HG03565 (cell line): ENCODE measurements at regions not wholly inside any gene's neighbourhood (a gene's known extent, or its start where the extent isn't known, plus 50 kb on each side); places are given as distances from the start of the nearest gene placed in this dataset.

Experiments used
- ATAC-seq: cut with Tn5 transposase; IDR thresholded peaks from one replicate; pipeline ENCODE4 v1.9.1; 2021; ENCODE audit warnings: mild to moderate bottlenecking, moderate library complexity; ENCODE audit not compliant: unreplicated experiment

GRCh38 chr15:77557564-77557963 is 75.1 kb downstream of the LINGO1 start:
- ATAC-seq: no peak

- no peak for ATAC-seq
Observed at GRCh38 chr15:77557144-77557543, 75.6 kb downstream of the LINGO1 start.

DNA sequence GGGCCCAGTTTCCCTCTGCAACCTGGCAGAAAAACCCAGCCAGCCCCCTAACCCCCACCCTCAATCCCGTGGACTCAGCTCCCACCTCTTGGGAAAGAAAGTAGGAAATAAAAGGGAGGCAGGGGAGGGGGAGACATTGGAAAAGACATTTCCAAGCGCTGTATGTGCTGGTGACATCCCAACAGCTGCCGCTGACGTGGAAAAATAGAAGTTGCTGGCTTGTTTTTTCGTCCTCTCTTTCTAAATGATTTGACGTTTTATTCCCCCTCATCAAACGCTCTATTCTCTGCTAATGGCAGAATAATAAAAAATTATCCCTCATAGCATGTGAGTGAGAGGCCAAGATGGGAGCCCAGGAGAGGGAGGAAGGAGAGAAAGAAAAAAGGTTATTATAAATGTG is 76.1 kb downstream of the LINGO1 start:
- no peak for ATAC-seq

DNA sequence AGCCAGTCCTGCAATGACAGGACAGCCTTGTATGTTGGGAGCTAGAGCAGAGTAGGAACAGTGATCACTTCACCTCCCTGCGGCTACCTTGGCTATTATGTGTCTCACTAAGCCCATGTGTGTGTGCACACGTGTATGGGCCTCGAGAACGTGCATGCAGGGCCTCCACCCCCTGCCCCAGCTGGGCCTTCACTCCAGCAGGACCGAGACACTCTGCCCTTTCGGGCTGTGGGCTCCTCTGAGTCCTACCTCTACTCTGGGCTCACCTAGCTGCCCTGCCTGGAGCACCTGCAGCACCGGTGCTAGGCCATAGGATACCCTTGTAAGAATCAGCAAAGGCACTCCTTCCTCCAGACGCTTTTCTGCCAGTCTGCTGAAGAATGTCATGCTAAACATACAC is 77.5 kb downstream of the LINGO1 start:
- ATAC-seq: no peak

DNA sequence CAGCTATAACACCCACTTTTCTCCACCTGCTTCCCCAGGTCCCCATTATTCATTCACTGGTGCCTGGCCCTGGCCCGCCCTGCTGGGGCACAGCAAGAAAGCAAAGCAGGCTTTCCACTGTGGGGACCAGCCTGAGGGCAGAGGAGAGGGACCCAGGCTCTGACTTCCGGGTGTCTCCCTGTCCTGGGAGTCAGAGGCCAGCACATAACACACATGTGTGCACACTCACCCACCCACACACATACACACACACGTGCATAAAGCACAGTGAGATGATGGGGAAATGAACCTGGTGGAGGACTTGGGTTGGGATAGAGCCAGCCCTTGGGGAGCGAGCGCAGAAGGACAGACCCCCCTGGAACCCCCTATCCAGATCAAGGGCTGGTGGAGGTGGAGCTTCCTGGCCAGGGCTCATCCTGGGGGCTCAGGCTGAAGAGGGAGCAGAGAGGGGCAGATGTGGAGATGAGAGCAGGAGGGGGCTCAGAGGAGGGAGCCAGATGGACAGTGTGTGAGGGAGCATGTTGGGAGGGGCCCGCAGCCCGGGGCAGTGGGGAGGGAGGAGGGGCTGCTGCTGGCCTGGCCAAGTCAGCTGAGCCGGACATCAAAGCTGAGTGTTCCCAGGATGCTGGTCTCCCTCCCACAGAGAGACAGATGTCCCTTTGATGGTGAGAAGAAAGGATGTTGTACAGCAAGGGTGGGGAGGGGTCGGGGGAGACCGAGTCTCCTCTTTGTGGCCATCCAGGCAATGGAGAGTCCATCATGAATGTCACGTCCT is 78.2 kb downstream of the LINGO1 start:
- ATAC-seq: no peak

GRCh38 chr15:77553695-77554094 is 79.0 kb downstream of the LINGO1 start:
- ATAC-seq: no peak

DNA sequence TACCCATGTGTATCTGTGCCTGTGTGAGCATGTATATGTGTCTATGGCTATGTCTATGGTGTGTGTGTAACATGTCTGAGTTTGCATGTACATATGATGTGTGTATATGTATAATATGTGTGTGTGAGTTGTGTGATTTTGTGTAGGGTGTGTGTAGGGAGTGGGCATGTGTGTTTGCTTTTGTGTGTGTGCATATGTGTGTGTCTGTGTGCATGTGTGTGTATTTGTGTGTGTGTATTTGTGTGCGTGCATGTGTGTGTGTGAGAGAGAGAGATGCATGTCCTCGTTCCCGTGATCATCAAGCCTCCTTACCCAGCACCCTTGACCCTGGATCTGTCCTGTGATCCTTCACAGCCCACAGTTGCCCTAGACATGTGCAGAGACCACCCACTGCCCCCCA is 79.5 kb downstream of the LINGO1 start:
- ATAC-seq: no peak

DNA sequence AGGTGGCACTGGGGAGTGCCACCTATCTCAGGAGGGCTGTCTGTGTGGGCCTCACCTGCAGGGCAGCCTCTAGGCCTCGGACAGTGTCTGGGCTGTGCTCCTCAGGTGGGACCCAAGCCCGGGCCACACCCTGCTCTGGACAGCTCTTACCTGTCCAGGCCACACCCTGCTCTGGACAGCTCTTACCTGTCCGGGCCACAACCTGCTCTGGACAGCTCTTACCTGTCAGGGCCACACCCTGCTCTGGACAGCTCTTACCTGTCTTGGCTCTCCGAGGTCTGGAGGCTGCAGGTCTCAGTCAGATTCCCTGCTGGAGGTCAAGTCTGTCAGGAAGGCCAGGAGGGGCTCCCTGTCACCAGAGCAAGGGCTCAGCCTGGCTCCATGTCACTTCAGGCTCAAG is 80.6 kb downstream of the LINGO1 start:
- ATAC-seq: no peak

DNA sequence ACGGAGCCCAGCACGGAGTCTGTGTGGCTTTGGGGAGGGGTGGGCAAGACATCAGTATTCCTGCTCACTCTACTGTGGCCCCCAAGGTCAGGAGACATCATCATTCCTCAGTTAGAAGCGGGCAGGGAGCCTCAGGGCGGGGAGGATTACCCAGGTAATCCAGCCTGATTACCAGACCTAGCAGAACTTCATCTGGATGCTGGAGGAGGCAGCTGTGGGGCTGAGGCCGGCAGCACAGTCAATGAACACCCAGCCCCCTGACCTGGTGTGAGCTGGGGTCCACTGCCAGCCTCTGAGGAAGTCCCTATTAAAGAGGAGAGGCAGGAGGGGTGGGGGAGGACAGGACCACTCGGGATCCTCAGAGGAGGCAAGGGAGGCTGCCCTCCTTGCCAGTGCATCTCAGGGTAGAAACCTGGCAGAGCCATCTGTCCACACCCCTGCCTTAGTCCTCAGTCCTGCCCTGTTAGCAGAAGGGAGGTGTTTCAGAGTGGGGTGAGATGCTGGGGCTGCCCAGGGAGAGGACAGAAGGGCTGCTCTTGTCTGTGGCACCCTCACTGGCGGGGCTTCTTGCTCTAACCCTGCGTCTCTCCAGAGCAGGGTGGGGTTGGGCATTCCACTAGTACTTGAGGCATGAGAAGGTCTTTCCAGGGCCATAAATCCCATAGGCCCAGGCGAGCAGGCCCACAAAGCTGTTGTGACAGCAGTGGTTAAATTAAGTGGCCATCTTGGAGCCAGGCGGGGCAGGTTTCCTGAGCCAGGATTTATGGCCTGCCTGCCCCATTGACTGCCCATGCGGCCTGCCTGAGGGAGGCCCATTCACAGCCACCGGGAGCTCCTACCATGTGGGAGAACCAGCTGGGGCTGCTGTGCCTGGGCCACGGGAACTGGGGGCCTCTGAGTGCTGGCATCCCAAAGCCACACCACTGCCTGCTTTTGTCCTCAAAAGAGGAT is 82.1 kb downstream of the LINGO1 start:
- no peak for ATAC-seq

DNA sequence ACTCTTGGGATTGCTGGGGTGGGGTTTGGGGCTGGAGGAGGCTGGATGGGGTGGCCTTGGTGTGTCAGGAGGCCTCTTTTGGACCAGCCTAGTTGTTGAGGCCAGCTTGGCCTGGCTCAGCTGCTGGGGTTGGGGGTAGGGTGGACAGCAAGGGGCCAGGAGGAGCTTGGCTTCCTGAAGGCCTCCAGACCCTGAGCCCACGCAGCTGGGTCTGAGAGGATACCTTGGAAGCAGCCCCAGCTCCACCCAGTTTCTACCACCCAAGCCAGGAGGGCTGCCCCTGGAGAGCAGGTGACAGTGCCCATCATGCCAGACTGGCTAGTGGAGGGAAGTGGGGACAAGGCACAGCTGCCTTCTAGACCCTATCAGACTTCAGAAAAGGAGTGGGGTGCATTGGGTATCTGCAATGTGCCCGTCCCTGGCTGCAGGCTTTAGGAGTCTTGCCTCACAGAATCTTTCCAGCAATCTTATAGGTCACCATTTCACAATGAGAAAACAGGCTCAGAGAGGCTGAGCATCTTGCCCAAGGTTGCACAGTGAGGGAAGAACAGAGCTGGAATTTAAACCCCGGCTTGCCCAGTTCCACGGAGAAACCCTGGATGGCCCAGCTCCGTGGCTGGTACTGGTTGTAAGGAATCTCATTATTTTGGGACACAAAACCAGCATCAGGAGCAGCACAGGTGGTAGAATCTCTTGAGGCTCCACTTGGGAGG is 83.0 kb downstream of the LINGO1 start:
- no peak for ATAC-seq

DNA sequence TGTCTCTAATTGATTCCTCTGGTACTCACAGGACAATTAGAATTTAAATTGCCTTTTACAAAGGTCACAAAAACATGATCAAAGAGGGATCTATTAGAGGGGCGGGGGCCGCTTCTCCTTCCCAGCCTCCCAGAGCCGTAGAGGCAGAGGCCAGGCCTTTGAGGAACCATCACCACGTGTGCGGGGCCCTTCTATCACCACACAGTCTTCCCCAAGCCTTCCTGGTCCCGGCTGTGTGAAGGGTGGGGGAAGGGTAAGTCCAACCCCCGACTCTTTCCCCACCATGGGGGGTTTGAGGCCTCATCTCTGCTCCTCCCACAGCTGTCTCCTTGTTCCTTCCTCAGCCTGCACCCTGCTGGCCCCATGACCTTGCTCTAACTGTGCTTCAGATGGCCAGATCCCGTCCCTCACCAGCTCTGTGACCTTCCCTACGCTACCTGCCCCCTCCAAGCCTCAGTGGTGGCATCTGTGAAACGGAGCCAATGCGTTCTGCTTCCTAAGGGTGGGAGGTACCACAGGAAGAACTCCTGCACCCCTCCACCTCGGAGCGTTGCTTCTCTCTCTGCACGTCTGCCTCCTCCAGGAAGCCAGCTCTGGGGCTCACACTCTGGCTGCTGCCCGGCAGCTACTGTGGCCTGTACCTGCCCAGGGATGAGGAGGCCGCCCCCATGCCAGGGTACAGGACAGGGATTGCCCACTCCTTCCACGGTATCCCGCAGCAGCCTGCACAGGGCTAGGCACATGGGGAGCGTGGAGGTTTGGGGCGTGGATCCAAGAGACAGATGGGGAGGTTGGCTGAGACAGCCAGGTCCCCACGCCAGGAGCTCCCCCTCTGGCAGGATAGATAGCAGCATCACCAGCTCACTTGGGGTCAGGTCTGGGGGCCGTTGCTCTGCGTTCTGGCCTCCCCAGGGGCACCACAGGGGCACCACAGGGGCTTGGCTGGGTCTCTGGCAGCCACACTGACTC is 83.8 kb downstream of the LINGO1 start:
- no peak for ATAC-seq

DNA sequence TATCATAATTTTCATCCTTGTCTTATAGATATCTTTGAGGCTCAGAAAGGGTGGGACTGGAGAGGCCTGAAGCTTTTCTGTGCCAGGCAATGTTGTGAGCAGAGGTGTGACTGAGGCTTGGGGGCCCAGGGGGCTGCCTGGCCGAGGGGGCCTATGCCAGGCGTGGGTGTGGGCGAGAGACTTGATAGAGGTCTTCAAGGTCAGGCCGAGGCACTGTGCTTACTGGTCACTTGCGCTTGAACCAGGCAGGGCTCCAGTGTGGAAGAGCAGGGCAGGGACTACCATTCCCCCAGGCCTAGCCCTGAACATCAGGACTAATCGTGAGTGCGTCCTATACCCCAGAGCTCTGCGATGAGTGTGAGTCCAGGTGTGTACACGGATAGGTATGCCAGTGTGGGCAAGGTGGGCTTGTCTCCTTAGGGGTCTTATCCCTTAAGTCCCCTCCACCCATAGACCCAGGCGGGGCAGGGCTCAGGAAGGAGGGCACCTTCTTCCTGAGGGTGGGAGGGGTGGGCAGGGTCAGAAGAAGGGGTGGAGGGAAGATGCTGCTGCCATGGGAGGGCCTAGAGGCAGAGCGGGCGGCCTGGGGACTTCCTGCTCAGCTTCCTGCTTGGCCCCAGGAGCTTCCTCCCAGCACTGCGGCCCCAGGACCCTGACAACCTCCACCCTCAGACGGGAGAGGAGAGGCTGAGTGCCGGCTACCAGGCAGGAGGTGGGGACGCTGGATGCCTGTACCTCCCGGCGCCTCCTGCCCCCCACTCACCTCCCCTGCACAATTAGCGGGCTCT is 84.7 kb downstream of the LINGO1 start:
- ATAC-seq: no peak

- no peak for ATAC-seq
Observed at GRCh38 chr15:77546870-77547269, 85.8 kb downstream of the LINGO1 start.

GRCh38 chr15:77546050-77546501 is 86.6 kb downstream of the LINGO1 start:
- no peak for ATAC-seq

DNA sequence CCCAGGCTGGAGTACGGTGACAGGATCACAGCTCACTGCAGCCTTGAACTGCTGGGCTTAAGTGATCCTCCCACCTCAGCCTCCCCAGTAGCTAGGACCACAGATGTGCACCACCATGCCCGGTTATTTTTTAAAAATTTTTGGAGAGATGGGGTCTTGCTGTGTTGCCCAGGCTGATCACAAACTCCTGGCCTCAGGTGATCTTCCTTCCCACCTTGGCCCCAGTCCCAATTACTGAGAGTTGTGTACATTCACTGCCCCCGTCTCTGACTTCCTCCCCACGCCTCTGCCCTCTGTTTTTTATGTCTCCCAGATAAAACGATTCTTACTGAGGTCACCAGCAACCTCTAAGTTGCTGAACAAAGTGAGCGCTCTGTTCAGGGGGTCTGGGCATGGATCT is 87.7 kb downstream of the LINGO1 start:
- no peak for ATAC-seq

DNA sequence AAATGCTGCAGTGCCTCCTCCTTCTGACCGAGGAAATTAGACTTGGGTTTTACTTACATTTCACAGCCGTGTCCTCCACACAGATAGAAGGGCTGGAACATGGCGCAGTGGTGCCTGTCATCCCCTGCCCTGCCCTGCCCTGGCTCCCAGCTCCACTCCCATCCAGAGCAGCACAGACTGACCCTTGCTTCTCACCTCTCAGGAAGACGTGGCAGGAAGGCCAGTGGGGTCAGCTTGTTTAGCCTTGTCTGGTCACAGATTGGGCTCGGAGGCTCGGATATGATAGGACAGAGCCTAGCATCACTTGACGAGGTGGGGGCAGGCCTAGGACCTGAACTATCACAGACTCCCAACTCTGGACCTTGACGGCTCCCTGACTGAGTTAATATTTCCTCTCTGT is 88.5 kb downstream of the LINGO1 start:
- ATAC-seq: no peak

GRCh38 chr15:77543159-77543882 is 89.4 kb downstream of the LINGO1 start:
- peak; percentile 60 for ATAC-seq

DNA sequence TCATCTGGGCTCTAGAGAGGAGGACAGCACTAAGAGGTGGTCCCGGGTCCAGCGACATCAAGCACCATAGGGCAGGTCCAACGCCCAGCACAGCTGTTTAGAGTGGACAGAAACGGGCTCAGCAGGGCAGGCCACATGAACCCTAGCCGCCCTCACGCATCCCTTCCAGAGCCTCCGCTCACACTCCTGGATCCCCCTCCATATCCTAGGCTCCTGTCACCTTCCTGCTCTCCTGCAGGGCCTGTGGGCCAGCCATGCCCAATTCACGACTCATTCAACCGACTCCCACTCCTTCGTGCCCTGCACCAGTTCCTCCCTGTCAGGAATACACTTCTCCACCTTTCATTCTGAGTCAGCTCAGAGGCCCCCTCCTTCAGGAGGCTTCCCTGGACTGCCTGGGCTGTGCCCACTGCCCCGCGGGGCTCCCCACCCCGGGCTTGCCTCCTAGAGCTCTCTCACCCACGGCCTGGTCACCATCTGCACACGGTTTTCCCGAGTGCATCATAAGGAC is 90.2 kb downstream of the LINGO1 start:
- ATAC-seq: no peak
